Right atrium auricular region (tissue), 2 donors: ENCODE measurements at regions not wholly inside any gene's neighbourhood (a gene's known extent, or its start where the extent isn't known, plus 50 kb on each side); places are given as distances from the start of the nearest gene placed in this dataset.

Experiments used
- DNase-seq: peaks from one replicate; pipeline ENCODE4 v3.0.0-alpha.2; 2019; ENCODE audit warnings: low spot score
- H3K27ac ChIP-seq, 2 donors: fragments of 200-600 bp; sonication (generic); 1 replicate in 1 of 2; 2 replicates in 1 of 2; pipeline ENCODE4 v1.5.1; 2016 to 2019
- H3K27me3 ChIP-seq, 2 donors: fragments of 200-600 bp; sonication (generic); one replicate each; pipeline versions ENCODE4 v1.5.1 to v1.6.0; 2017 to 2019
- H3K36me3 ChIP-seq: fragments of 200-600 bp; sonication (generic); one replicate; pipeline ENCODE4 v1.5.1; 2016
- H3K4me1 ChIP-seq, 2 donors: fragments of 200-600 bp; sonication (generic); one replicate each; pipeline versions ENCODE4 v1.5.1 to v1.6.0; 2017 to 2019
- H3K4me3 ChIP-seq, 2 donors: fragments of 200-600 bp; sonication (generic); 1 replicate in 1 of 2; 2 replicates in 1 of 2; pipeline ENCODE4 v1.5.1; 2017 to 2019; ENCODE audit warnings: mild to moderate bottlenecking in 1 of 2, moderate library complexity in 1 of 2
- H3K9me3 ChIP-seq, 2 donors: fragments of 200-600 bp; sonication (generic); one replicate each; pipeline ENCODE4 v1.5.1; 2019
- TF ChIP-seq, protein P1 (sequence below), 2 donors: fragments of 200-600 bp; sonication (generic); IDR thresholded peaks; one replicate each; pipeline ENCODE4 v1.5.1; 2019; ENCODE audit warnings: antibody characterized with exemption in 2 of 2

DNA sequence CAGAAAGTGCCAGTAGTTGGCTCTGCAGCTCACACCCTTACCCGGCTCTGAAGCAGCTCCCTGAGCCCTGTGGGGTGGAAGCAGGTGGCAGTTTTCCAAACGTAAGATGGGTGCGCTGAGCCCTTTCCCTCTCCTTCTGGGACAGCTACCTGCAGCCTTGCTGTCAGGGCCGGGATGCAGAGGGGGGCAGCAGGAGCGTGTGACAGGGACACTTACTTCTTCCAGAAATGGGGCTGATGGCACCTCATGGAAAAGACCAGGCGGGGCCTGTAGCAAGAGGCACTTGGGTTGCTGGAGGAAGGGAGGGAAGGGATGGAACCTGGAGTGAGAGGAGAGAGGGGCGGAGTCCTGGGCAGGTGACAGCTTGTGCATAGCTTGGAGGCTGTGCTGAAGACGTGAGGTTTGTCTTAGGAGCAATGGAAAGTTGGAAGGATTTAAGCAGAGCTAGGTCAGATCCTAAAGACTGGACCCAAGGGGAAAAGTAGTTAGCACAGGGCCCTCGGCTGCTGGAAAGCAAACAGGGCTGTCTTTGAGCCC, 216.8 kb upstream of the RPL38 start:
- H3K27me3 ChIP-seq, result no peaks in the 10 kb centered on the region

DNA sequence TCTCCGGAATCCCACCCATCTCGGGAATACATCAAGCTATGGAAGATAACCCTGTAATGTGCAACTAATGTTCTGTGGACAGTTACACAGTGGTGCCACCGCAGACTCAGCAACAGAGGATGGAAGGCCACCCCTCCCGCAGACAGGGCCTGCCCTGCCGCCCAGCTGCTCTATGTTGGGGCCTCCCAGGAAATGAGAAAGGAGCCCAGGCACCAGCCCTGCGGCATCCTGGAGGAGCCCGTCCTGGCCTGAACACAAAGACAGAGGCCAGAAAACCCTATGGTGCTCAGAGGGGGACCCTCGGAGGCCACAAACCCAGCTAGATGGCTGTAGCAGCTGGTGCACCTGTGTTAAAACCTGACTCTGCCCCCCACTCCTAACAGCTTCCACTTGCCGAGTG, 216.1 kb upstream of the RPL38 start:
- H3K4me3 ChIP-seq, result no peak overlapping the region
- no peaks in the 10 kb centered on the region for H3K27me3 ChIP-seq
- TF ChIP-seq, protein P1, sequence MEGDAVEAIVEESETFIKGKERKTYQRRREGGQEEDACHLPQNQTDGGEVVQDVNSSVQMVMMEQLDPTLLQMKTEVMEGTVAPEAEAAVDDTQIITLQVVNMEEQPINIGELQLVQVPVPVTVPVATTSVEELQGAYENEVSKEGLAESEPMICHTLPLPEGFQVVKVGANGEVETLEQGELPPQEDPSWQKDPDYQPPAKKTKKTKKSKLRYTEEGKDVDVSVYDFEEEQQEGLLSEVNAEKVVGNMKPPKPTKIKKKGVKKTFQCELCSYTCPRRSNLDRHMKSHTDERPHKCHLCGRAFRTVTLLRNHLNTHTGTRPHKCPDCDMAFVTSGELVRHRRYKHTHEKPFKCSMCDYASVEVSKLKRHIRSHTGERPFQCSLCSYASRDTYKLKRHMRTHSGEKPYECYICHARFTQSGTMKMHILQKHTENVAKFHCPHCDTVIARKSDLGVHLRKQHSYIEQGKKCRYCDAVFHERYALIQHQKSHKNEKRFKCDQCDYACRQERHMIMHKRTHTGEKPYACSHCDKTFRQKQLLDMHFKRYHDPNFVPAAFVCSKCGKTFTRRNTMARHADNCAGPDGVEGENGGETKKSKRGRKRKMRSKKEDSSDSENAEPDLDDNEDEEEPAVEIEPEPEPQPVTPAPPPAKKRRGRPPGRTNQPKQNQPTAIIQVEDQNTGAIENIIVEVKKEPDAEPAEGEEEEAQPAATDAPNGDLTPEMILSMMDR (IDR thresholded peaks at IDR 0.05), result no peak
- no peaks in the 10 kb centered on the region for H3K4me1 ChIP-seq
- no peak overlapping the region for H3K27ac ChIP-seq
- H3K9me3 ChIP-seq, result no peaks in the 10 kb centered on the region
- DNase-seq, result no peak
- H3K36me3 ChIP-seq, result no peaks in the 10 kb centered on the region

More for the DNA sequence above, 216.8 kb upstream of the RPL38 start:
- DNase-seq, result no peak
- H3K4me1 ChIP-seq, result no peaks in the 10 kb centered on the region
- TF ChIP-seq, protein P1 (IDR thresholded peaks at IDR 0.05), result no peak
- no peaks in the 10 kb centered on the region for H3K36me3 ChIP-seq
- no peaks in the 10 kb centered on the region for H3K9me3 ChIP-seq
- H3K27ac ChIP-seq, result no peak overlapping the region
- no peak overlapping the region for H3K4me3 ChIP-seq

DNA sequence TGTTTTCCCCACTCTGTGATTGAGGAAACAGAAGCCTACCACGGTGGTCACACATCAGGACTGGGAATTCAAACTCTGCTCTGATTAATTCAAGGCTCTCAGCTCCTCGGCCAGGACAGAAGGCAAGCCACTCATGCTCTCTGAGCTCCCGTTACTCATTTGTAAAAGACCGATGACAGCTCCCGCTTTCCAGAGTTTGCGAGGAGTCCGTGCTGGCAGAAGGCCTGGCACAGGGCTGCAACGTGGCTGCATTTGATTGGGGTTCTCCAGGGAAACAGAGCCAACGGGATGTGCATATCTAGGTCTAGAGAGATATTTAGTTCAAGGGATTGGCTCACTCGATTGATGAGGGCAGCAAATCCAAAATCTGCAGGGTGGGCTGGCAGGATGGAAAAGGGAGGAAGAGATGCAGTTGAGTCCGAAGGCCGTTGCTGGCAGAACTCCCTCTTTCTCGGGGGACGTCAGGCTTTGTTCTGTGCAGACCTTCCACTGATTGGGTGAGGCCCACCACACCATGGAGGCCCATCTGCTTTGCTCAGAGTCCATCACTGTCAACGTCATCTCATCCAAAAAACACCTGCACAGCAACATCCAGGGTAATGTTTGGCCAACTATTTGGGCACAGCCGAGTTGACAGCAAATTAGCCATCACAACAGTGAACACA, 215.5 kb upstream of the RPL38 start:
- no peaks in the 10 kb centered on the region for H3K36me3 ChIP-seq
- no peak for DNase-seq
- H3K4me1 ChIP-seq, result no peaks in the 10 kb centered on the region
- H3K27ac ChIP-seq, result no peak overlapping the region
- TF ChIP-seq, protein P1 (IDR thresholded peaks at IDR 0.05), result no peak
- H3K9me3 ChIP-seq, result no peaks in the 10 kb centered on the region
- no peak overlapping the region for H3K4me3 ChIP-seq
- H3K27me3 ChIP-seq, result no peaks in the 10 kb centered on the region

DNA sequence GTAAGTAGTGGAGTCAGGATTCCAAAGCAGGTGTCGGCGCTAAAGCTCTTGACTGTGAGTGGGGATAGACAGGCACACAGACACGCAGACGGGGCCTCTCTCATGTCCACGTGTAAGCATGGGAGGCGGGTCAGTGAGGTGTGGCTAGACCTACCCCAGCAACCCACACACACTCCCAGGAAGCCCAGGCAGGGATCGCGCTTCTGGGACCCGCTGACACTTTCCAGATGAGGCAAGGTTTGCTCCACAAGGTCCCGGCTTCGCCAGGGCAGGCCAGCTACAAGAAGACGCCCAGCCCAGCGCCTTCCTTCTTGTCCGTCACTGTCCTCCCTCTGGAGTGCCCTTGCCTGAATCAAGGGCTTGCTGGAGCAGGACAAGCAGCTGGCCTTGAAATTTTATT, 213.8 kb upstream of the RPL38 start:
- no peaks in the 10 kb centered on the region for H3K9me3 ChIP-seq
- DNase-seq, result no peak
- no peaks in the 10 kb centered on the region for H3K27me3 ChIP-seq
- no peak overlapping the region for H3K27ac ChIP-seq
- TF ChIP-seq, protein P1 (IDR thresholded peaks at IDR 0.05), result no peak
- no peaks in the 10 kb centered on the region for H3K36me3 ChIP-seq
- H3K4me3 ChIP-seq, result no peak overlapping the region
- H3K4me1 ChIP-seq, result no peaks in the 10 kb centered on the region

DNA sequence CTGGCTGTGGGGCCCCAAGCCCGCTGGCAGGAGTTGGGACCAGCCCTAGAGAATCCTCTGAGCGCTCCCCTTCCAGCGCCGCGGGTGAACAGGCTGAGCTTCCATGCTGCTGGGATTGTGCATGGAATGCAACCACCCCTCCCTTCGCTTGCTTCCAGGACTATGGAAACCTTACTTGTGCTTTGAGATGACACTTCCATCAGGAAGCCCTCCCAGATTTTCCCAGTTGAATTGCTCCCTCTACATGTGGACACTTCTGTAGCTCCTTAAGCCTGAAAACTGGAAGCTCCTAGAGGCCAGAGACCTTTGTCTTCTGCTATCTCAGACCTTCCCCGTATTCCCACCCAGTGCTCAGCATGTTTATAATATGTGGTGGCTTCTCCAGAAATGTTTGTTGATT, 213.2 kb upstream of the RPL38 start:
- DNase-seq, result no peak
- Histone ChIP-seq H3K27ac (no peak overlapping the region), H3K4me3 (no peak overlapping the region), H3K27me3 (no peaks in the 10 kb centered on the region), H3K4me1 (no peaks in the 10 kb centered on the region), H3K9me3 (no peaks in the 10 kb centered on the region), H3K36me3 (no peaks in the 10 kb centered on the region)
- TF ChIP-seq, protein P1 (IDR thresholded peaks at IDR 0.05), result no peak

DNA sequence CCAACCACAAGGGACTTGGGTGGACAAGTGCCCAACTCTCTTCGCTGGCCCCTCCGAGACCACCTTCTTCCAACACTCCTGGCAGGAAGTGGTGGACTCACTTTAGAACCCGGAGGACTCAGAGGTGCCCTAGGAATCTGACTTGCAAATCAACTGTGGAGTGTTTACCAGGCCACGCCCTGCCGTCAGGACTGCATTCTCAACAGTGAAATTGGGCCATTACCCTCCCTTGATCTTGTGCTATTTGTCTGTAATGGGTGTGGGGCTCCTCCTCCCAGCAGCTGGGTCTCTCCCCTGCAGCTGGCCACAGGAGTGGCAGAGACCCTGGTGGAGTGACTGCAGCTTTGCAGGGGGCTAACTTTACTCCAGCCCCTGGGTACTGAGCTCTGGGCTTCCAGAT, 212.2 kb upstream of the RPL38 start:
- TF ChIP-seq, protein P1 (IDR thresholded peaks at IDR 0.05), result no peak
- Histone ChIP-seq H3K4me3 (no peak overlapping the region), H3K9me3 (no peaks in the 10 kb centered on the region), H3K27me3 (no peaks in the 10 kb centered on the region), H3K27ac (no peak overlapping the region), H3K4me1 (no peaks in the 10 kb centered on the region), H3K36me3 (no peaks in the 10 kb centered on the region)
- DNase-seq, result no peak
